GM12892 (cell line): ENCODE measurements at regions not wholly inside any gene's neighbourhood (a gene's known extent, or its start where the extent isn't known, plus 50 kb on each side); places are given as distances from the start of the nearest gene placed in this dataset.

Experiments used
- POLR2A ChIP-seq: IDR thresholded peaks from 2 replicates; pipeline ENCODE4 v1.6.1; 2011; ENCODE audit warnings: low read depth, low read length, control low read depth
- POLR2AphosphoS5 ChIP-seq: IDR thresholded peaks from 2 replicates; pipeline ENCODE4 v1.6.1; 2011; ENCODE audit warnings: low read depth, low read length, control low read depth
- TAF1 ChIP-seq: IDR thresholded peaks from 2 replicates; pipeline ENCODE4 v1.6.1; 2011; ENCODE audit warnings: low read depth, mild to moderate bottlenecking, control low read depth, low read length, borderline replicate concordance

- TF ChIP-seq POLR2A (no peak), POLR2AphosphoS5 (no peak), TAF1 (no peak)
These were observed 377.9 kb downstream of the CMPK2 start for GRCh38 chr2:6487765-6488164.
